ENCODE measurements at regions not wholly inside any gene's neighbourhood (a gene's known extent, or its start where the extent isn't known, plus 50 kb on each side); places are given as distances from the start of the nearest gene placed in this dataset.

DNA sequence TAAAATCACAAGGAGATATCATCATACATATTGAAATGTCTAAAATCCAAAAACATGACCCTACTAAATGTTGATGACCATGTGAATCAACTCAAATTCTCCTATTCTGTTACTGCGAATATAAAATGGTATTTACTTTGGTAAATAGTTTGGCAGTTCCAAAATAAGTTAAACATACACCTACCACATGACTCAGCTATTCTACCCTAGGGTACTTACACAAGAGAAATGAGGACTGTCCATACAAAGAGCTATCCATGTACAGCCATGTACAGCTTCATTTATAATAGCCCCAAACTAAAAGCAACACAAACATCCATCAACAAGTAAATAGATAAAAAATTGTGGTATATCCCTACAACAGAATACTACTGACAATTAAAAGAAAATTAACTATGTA lies 346.1 kb upstream of the TENM4 start:
- Mint-ChIP-seq H3K36me3 (ENCODE audit: insufficient read depth in 1 of 3, low read depth in 3 of 3) (peaks cover 0 to 2% (median 0%) of the 10 kb centered on the region in 3 experiments; a peak in 2 of 7 replicates), H3K9me3 (peaks cover 0 to 4% of the 10 kb centered on the region in 2 experiments; a peak in 1 of 5 replicates), H3K27me3 (ENCODE audit: low read depth) (no peaks in the 10 kb centered on the region), H3K27ac (no peak overlapping the region), H3K4me1 (no peaks in the 10 kb centered on the region), H3K4me3 (no peak overlapping the region)
- Histone ChIP-seq H2AK5ac (ENCODE audit: insufficient read length, low read length) (no peak overlapping the region), H3K14ac (ENCODE audit: insufficient read depth, low read length) (no peak overlapping the region), H2BK12ac (ENCODE audit: insufficient read length, low read depth, low read length) (no peak overlapping the region), H4K5ac (ENCODE audit: insufficient read length, low read depth, low read length) (no peak overlapping the region), H3K79me1 (ENCODE audit: insufficient read depth, low read depth, low read length, poor library complexity, severe bottlenecking) (no peaks in the 10 kb centered on the region), H3K23me2 (ENCODE audit: insufficient read length, low read depth, low read length, poor library complexity, severe bottlenecking) (no peaks in the 10 kb centered on the region), H2BK20ac (ENCODE audit: low read depth, low read length, poor library complexity, severe bottlenecking) (no peak overlapping the region), H3T11ph (ENCODE audit: low read length) (no peak overlapping the region), H4K91ac (ENCODE audit: insufficient read length, low read depth, low read length) (no peak overlapping the region), H3K79me2 (ENCODE audit: insufficient read depth, low read length) (no peaks in the 10 kb centered on the region), H2BK120ac (ENCODE audit: low read depth, low read length, poor library complexity, severe bottlenecking) (no peak overlapping the region), H3K4ac (ENCODE audit: low read depth, low read length) (no peak overlapping the region), H3K18ac (ENCODE audit: insufficient read length, low read depth, low read length) (no peak overlapping the region), H3K27me3 (ENCODE audit: insufficient read depth, low read length) (no peaks in the 10 kb centered on the region), H3K27ac (ENCODE audit: insufficient read length, low read depth, low read length) (no peak overlapping the region), H2BK5ac (ENCODE audit: insufficient read length, low read length) (no peak overlapping the region), H4K20me1 (ENCODE audit: control insufficient read depth, insufficient read depth, insufficient read length) (no peaks in the 10 kb centered on the region), H3K9me3 (ENCODE audit: control insufficient read depth, low read depth, low read length) (no peaks in the 10 kb centered on the region), H3K4me1 (ENCODE audit: insufficient read depth, low read length) (peaks cover 3% of the 10 kb centered on the region; the same call in 1 of the 2 replicates), H2AFZ (ENCODE audit: low read length) (no peak overlapping the region), H3K23ac (ENCODE audit: insufficient read length, low read depth, low read length) (no peak overlapping the region), H3K56ac (ENCODE audit: insufficient read length, low read depth, low read length) (no peak overlapping the region), H2BK15ac (ENCODE audit: low read depth, low read length) (no peak overlapping the region), H3K4me2 (ENCODE audit: insufficient read depth, insufficient read length, low read length) (no peak overlapping the region), H3K9ac (ENCODE audit: extremely low read depth, insufficient read length, low read length) (no peak overlapping the region), H4K8ac (replicated peaks; ENCODE audit: insufficient read length, low read depth, low read length) (no peak overlapping the region)
- WGBS (ENCODE audit: extremely low coverage, insufficient read length, low lambda C conversion rate) = no CpG with 5 or more reads among the region's 1 CpG
- TF ChIP-seq, protein P1, sequence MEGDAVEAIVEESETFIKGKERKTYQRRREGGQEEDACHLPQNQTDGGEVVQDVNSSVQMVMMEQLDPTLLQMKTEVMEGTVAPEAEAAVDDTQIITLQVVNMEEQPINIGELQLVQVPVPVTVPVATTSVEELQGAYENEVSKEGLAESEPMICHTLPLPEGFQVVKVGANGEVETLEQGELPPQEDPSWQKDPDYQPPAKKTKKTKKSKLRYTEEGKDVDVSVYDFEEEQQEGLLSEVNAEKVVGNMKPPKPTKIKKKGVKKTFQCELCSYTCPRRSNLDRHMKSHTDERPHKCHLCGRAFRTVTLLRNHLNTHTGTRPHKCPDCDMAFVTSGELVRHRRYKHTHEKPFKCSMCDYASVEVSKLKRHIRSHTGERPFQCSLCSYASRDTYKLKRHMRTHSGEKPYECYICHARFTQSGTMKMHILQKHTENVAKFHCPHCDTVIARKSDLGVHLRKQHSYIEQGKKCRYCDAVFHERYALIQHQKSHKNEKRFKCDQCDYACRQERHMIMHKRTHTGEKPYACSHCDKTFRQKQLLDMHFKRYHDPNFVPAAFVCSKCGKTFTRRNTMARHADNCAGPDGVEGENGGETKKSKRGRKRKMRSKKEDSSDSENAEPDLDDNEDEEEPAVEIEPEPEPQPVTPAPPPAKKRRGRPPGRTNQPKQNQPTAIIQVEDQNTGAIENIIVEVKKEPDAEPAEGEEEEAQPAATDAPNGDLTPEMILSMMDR (conservative IDR thresholded peaks at IDR 0.05) = no peak
- no peak for DNase-seq

All from H9 (cell line).